ENCODE measurements at regions not wholly inside any gene's neighbourhood (a gene's known extent, or its start where the extent isn't known, plus 50 kb on each side); places are given as distances from the start of the nearest gene placed in this dataset.
"Not testable (repeated sequence)": the region's sequence is repeated elsewhere in the genome, so short reads cannot be mapped to it uniquely, and the experiment has no call there.

DNA sequence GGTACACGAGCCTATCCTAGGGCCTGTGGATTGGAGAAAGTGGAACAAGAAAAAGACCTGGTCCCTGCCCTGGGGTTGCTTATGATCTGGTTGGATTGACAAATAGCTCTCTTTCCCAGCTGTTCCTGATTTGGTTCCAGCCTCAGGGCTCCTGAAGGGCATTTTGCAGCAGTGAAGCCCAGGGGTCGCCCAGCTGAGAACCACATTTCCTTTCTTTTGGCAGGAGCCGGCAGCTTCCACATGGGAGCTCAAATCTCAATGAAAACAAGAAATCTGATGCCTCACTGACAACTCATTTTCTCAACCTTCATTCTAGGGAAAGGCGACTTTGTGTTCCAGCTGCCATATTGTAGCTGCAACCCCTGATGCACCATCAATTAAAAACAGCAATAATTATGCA is 140.6 kb upstream of the CADM1 start:
- no peak for DNase-seq (ENCODE audit: low read depth)
- TF ChIP-seq, protein P1, sequence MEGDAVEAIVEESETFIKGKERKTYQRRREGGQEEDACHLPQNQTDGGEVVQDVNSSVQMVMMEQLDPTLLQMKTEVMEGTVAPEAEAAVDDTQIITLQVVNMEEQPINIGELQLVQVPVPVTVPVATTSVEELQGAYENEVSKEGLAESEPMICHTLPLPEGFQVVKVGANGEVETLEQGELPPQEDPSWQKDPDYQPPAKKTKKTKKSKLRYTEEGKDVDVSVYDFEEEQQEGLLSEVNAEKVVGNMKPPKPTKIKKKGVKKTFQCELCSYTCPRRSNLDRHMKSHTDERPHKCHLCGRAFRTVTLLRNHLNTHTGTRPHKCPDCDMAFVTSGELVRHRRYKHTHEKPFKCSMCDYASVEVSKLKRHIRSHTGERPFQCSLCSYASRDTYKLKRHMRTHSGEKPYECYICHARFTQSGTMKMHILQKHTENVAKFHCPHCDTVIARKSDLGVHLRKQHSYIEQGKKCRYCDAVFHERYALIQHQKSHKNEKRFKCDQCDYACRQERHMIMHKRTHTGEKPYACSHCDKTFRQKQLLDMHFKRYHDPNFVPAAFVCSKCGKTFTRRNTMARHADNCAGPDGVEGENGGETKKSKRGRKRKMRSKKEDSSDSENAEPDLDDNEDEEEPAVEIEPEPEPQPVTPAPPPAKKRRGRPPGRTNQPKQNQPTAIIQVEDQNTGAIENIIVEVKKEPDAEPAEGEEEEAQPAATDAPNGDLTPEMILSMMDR (IDR thresholded peaks at IDR 0.05; ENCODE audit: control insufficient read depth, insufficient read depth, low read depth, low read length, missing control alignments) = no peak
- H3K4me3 ChIP-seq (ENCODE audit: control insufficient read depth, low read depth, low read length) = no peak overlapping the region

DNA sequence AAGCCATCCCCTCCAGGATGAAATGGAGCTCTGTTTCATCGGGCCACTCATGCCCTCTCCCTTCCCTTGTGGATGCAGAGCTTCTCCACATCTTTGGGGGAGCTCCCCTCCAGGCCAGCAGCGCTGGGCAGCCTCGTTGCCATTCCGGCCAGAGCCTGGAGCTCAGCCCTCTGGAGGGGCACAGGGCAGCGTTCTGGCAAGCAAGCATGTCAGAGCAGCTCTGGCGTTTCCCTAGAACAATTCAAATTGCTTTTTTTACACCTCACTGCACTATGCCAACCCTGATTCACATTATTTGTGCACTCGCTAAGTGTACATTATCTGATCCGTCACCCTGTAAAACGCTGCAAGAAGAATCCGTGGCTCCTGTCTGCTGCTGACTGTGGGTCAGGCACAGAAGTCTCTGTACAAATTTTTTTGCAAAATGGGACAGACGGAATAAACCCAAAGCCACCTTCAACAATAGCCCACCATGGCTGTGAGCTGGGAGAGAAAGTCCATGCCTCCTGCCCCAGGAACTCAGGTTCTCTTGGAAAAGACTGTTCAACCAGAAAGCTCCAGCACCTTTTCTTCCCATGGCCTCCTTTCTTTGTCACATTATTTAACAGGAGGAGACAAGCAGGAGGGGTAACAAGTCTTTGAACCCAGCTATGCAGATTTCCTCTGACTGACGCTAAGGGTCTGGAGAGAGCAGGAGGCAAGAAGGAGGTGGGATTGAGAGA is 139.5 kb upstream of the CADM1 start:
- no peak for DNase-seq (ENCODE audit: low read depth)
- H3K4me3 ChIP-seq (ENCODE audit: control insufficient read depth, low read depth, low read length) = no peak overlapping the region
- TF ChIP-seq, protein P1 (IDR thresholded peaks at IDR 0.05; ENCODE audit: control insufficient read depth, insufficient read depth, low read depth, low read length, missing control alignments) = no peak

DNA sequence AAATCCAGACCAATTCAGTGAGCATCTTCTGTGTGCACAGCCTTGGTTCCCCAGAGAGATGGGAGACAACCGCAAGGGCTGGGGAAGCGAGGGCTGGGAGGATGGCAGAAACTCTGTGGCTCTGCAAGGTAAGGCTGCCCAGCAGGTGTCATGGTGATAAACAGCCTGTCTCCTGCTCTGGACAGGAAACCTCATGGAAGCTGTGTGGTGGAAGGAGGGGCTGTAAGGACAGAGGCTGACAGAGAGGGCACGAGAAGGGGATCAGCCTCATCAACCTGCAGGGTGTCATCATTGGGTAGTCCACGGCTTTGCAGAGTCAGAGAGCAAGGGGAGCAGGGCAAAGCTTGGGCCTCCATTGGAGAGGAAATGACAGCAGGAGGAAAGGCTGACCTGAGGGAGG is 138.4 kb upstream of the CADM1 start:
- H3K4me3 ChIP-seq (ENCODE audit: control insufficient read depth, low read depth, low read length) = no peak overlapping the region
- TF ChIP-seq, protein P1 (IDR thresholded peaks at IDR 0.05; ENCODE audit: control insufficient read depth, insufficient read depth, low read depth, low read length, missing control alignments) = no peak

DNA sequence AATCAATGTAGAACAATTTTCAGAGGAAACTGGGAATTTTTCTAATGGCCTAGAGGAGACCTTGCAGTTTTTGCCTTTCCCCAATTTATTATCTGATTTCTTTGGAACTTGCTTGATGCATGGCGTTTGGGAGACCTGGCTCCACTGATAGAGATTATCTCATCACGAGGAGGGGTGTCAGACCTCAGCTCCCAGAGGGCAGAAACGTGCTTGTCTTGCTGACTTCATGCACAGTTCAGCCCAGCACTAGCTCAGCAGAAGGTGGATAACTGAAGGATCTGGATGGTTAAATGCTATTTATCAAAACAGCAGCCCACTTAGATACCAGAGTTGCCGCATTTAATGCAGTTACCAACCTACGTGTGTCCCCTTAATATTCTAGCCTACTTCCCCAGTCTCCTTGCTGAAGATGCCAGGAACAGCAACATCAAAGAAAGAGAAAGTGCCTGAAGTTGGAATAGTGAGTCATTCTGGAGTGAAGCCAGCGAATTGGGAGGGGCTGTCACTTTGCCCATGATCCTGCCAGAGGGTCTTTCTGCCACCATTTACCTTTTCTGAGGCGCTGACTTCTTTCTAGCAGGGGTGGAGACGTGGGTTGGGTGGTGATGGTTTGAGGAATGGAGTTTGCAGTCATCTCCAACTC is 133.5 kb upstream of the CADM1 start:
- no peak overlapping the region for H3K4me3 ChIP-seq (ENCODE audit: control insufficient read depth, low read depth, low read length)
- DNase-seq (ENCODE audit: low read depth) = no peak
- TF ChIP-seq, protein P1 (IDR thresholded peaks at IDR 0.05; ENCODE audit: control insufficient read depth, insufficient read depth, low read depth, low read length, missing control alignments) = no peak

More for the DNA sequence above, 138.4 kb upstream of the CADM1 start:
- no peak for DNase-seq (ENCODE audit: low read depth)

DNA sequence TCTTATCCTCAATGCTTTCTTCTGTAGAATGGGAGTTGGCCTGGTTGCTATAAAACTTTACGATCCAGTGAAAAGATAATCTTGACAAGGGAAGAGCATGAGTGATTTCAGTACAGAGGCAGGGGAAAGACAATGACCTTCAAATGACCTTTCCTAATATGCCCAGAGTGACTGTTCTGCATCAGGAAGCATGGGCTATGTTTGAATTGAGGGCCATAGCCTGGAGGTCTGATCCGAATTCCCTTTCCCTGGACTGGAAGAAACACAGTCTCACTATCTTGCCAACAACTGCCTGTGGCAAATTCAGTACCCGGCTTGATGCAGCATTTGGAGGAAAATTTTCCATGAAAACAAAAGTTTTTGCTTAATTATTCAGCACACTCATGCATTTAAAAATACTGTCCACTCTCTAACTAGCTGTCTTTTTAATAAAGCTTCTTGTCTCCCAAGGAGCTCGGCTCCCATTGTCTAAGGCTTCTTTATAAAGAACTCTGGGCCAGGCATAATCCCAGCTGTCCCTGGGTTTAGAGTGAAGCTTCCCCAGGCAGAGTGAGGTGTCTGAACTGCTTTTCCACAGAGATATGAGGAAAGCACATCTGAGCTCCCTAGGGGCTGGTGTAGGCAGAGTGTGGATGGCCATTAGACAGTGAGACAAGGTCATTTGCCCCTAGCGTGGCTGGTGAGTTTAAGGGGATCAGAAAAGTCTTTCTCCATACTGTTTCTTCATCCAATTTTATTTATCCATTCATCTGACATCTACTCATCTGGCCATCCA is 132.7 kb upstream of the CADM1 start:
- no peak for DNase-seq (ENCODE audit: low read depth)
- H3K4me3 ChIP-seq (ENCODE audit: control insufficient read depth, low read depth, low read length) = no peak overlapping the region
- TF ChIP-seq, protein P1 (IDR thresholded peaks at IDR 0.05; ENCODE audit: control insufficient read depth, insufficient read depth, low read depth, low read length, missing control alignments) = no peak

DNA sequence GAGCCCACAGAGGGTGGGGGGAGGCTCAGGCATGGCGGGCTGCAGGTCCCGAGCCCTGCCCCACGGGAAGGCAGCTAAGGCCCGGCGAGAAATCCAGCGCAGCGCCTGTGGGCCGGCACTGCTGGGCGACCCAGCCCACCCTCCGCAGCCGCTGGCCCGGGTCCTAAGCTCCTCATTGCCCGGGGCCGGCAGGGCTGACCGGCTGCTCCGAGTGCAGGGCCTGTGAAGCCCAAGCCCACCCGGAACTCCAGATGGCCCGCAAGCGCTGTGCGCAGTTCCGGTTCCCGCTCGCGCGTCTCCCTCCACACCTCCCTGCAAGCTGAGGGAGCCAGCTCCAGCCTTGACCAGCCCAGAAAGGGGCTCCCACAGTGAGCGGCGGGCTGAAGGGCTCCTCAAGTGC is 129.8 kb upstream of the CADM1 start:
- DNase-seq (ENCODE audit: low read depth); H3K4me3 ChIP-seq (ENCODE audit: control insufficient read depth, low read depth, low read length): not testable (repeated sequence)

DNA sequence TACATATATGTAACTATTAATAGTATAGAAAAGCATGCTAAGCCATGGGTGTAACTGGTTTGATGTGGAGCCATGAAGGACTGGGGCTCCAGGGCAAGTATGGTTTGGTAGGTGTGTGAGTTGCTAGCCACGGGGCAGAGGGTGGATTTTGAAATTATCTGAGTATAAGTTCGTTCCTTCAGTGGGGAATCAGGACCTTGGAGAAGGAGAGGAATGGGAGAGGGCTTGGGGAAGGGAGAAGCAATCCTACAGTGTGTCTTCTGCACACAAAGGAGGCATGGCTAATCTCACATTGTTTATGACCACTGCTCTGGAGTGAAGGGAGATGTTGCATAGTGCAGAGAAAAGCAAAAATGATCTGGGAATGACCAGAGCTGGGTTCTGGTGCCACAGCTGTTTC is 127.8 kb upstream of the CADM1 start:
- no peak overlapping the region for H3K4me3 ChIP-seq (ENCODE audit: control insufficient read depth, low read depth, low read length)
- TF ChIP-seq, protein P1 (IDR thresholded peaks at IDR 0.05; ENCODE audit: control insufficient read depth, insufficient read depth, low read depth, low read length, missing control alignments) = no peak

More for the DNA sequence above, 127.8 kb upstream of the CADM1 start:
- no peak for DNase-seq (ENCODE audit: low read depth)

Data from AG09309 (cell line).